Chondrocyte (in vitro differentiated cells): ENCODE measurements at regions not wholly inside any gene's neighbourhood (a gene's known extent, or its start where the extent isn't known, plus 50 kb on each side); places are given as distances from the start of the nearest gene placed in this dataset.

Experiments
- DNase-seq: peaks from one replicate; pipeline ENCODE4 v3.0.0; 2021; ENCODE audit warnings: mixed read lengths, low spot score
- H3K27ac Mint-ChIP-seq: one replicate; pipeline ENCODE4 v1.8.0; 2021; ENCODE audit warnings: mild to moderate bottlenecking, moderate library complexity, mixed read lengths; ENCODE audit not compliant: unreplicated experiment
- H3K27me3 Mint-ChIP-seq: 2 replicates; pipeline ENCODE4 v1.8.0; 2021; ENCODE audit warnings: low read depth, mixed read lengths
- H3K36me3 Mint-ChIP-seq: 2 replicates; pipeline ENCODE4 v1.8.0; 2021; ENCODE audit warnings: low read depth, mixed read lengths
- H3K4me1 Mint-ChIP-seq: 2 replicates; pipeline ENCODE4 v1.8.0; 2021; ENCODE audit warnings: low read depth, mild to moderate bottlenecking, mixed read lengths
- H3K4me3 Mint-ChIP-seq: one replicate; pipeline ENCODE4 v1.8.0; 2021; ENCODE audit warnings: mild to moderate bottlenecking, moderate library complexity, mixed read lengths; ENCODE audit not compliant: unreplicated experiment
- H3K9me3 Mint-ChIP-seq: 2 replicates; pipeline ENCODE4 v1.8.0; 2021; ENCODE audit warnings: low read depth, mixed read lengths
- TF ChIP-seq, protein P1 (sequence below): fragments of 200-600 bp; sonication (generic); IDR thresholded peaks from 2 replicates; pipeline ENCODE4 v1.5.0; 2021; ENCODE audit warnings: antibody characterized with exemption, mild to moderate bottlenecking, moderate library complexity

- Mint-ChIP-seq H3K36me3 (peaks cover 1% of the 10 kb centered on the region), H3K27ac (no peak overlapping the region), H3K9me3 (no peaks in the 10 kb centered on the region), H3K4me3 (no peak overlapping the region), H3K4me1 (peaks cover 7% of the 10 kb centered on the region), H3K27me3 (peaks cover 49% of the 10 kb centered on the region)
- TF ChIP-seq, protein P1, sequence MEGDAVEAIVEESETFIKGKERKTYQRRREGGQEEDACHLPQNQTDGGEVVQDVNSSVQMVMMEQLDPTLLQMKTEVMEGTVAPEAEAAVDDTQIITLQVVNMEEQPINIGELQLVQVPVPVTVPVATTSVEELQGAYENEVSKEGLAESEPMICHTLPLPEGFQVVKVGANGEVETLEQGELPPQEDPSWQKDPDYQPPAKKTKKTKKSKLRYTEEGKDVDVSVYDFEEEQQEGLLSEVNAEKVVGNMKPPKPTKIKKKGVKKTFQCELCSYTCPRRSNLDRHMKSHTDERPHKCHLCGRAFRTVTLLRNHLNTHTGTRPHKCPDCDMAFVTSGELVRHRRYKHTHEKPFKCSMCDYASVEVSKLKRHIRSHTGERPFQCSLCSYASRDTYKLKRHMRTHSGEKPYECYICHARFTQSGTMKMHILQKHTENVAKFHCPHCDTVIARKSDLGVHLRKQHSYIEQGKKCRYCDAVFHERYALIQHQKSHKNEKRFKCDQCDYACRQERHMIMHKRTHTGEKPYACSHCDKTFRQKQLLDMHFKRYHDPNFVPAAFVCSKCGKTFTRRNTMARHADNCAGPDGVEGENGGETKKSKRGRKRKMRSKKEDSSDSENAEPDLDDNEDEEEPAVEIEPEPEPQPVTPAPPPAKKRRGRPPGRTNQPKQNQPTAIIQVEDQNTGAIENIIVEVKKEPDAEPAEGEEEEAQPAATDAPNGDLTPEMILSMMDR: no peak
- no peak for DNase-seq
Measured at GRCh38 chr1:177338376-177338775, 167.6 kb downstream of the BRINP2 start.

- TF ChIP-seq, protein P1: no peak
- peaks cover 44% of the 10 kb centered on the region for H3K27me3 Mint-ChIP-seq
- DNase-seq: no peak
Measured at GRCh38 chr1:177334903-177335302, 164.1 kb downstream of the BRINP2 start.

GRCh38 chr1:177333936-177334595 lies 163.3 kb downstream of the BRINP2 start:
- TF ChIP-seq, protein P1: peak; percentile 42
- H3K27me3 Mint-ChIP-seq: peaks cover 43% of the 10 kb centered on the region
- peaks cover 7% of the 10 kb centered on the region for H3K4me1 Mint-ChIP-seq
- no peak for DNase-seq
- H3K9me3 Mint-ChIP-seq: no peaks in the 10 kb centered on the region
- no peaks in the 10 kb centered on the region for H3K36me3 Mint-ChIP-seq
- no peak overlapping the region for H3K27ac Mint-ChIP-seq
- no peak overlapping the region for H3K4me3 Mint-ChIP-seq

More at GRCh38 chr1:177334903-177335302, 164.1 kb downstream of the BRINP2 start:
- Mint-ChIP-seq H3K4me3 (no peak overlapping the region), H3K9me3 (no peaks in the 10 kb centered on the region), H3K36me3 (no peaks in the 10 kb centered on the region), H3K4me1 (peaks cover 7% of the 10 kb centered on the region), H3K27ac (no peak overlapping the region)
